Nephron progenitor cell (in vitro differentiated cells): ENCODE measurements at regions not wholly inside any gene's neighbourhood (a gene's known extent, or its start where the extent isn't known, plus 50 kb on each side); places are given as distances from the start of the nearest gene placed in this dataset.

Experiments used
- DNase-seq: peaks from one replicate; pipeline ENCODE4 v3.0.0; 2021
- H3K27ac Mint-ChIP-seq: 2 replicates; pipeline ENCODE4 v1.8.0; 2021; ENCODE audit warnings: mild to moderate bottlenecking, moderate library complexity, mixed read lengths
- H3K27me3 Mint-ChIP-seq: 2 replicates; pipeline ENCODE4 v1.8.0; 2021; ENCODE audit warnings: mild to moderate bottlenecking, low read depth, mixed read lengths; ENCODE audit not compliant: poor library complexity
- H3K36me3 Mint-ChIP-seq: 2 replicates; pipeline ENCODE4 v1.8.0; 2021; ENCODE audit warnings: low read depth, mixed read lengths
- H3K4me1 Mint-ChIP-seq: 2 replicates; pipeline ENCODE4 v1.8.0; 2021; ENCODE audit warnings: mixed read lengths
- H3K4me3 Mint-ChIP-seq: 2 replicates; pipeline ENCODE4 v1.8.0; 2021; ENCODE audit warnings: mild to moderate bottlenecking, moderate library complexity, mixed read lengths
- H3K9me3 Mint-ChIP-seq: 2 replicates; pipeline ENCODE4 v1.8.0; 2021; ENCODE audit warnings: mild to moderate bottlenecking, moderate library complexity, mixed read lengths
- TF ChIP-seq, protein P1 (sequence below): fragments of 200-600 bp; sonication (generic); IDR thresholded peaks from 2 replicates; pipeline ENCODE4 v1.5.0; 2021; ENCODE audit warnings: antibody characterized with exemption

DNA sequence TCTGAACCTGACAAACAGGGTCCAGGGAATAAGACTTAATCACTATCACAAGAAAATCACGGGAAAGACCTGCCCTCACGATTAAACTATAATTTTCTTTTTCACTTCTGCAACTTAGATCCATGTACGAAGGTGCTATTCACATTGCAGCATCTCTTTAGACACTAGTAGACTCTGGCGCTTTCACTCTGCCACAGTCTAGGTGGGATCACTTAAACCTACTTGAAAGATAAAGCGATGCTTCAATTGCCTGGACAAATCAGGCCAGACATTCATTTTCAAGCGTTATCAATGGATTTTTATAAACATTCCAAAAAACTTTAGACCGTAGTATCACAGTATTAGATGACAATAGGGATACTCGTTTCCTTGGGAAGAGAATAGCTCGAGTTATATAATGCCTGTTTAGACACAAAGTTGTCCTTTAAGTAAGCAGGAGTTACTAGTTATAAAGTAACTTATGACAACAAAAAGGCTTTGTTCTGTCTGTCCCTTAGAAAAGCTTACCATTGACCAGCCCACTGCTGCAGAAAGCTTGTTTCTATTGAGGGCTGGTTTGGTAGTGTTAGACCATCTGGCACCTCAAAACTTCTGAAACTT lies 367.3 kb downstream of the UTRN start:
- Mint-ChIP-seq H3K36me3 (peaks cover 13% of the 10 kb centered on the region), H3K27ac (no peak overlapping the region), H3K27me3 (no peaks in the 10 kb centered on the region), H3K4me3 (no peak overlapping the region), H3K4me1 (peaks cover 38% of the 10 kb centered on the region), H3K9me3 (peaks cover 7% of the 10 kb centered on the region)
- TF ChIP-seq, protein P1, sequence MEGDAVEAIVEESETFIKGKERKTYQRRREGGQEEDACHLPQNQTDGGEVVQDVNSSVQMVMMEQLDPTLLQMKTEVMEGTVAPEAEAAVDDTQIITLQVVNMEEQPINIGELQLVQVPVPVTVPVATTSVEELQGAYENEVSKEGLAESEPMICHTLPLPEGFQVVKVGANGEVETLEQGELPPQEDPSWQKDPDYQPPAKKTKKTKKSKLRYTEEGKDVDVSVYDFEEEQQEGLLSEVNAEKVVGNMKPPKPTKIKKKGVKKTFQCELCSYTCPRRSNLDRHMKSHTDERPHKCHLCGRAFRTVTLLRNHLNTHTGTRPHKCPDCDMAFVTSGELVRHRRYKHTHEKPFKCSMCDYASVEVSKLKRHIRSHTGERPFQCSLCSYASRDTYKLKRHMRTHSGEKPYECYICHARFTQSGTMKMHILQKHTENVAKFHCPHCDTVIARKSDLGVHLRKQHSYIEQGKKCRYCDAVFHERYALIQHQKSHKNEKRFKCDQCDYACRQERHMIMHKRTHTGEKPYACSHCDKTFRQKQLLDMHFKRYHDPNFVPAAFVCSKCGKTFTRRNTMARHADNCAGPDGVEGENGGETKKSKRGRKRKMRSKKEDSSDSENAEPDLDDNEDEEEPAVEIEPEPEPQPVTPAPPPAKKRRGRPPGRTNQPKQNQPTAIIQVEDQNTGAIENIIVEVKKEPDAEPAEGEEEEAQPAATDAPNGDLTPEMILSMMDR: no peak
- DNase-seq: no peak

DNA sequence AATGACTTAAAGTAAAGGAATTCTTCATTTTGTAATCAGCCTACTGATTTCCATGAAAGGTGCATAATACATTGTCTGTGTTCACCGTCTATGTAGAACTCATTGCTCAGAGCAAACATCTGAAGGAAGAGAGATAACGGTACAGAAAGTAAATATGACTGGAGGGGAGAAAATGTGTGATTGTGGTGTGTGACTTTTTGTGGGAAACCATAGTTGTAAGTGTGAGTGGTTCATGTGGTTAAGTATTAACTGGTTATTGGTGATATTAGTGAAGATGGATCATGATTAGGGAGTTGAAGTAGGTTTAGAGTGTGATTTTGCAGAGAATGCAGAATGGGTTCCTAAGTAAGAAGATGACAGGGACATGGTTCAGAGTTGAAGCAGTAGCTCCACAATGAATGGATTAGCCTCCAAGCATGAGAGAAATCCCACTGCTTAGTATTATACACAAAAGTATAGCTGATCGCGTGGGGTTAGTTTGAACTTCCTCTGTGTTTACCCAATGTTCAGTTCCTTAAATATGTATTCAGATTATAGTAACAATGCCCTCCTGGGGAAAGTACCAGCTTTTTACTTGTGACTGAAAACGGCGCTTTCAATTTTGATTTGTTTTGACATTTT lies 368.9 kb downstream of the UTRN start:
- no peak overlapping the region for H3K4me3 Mint-ChIP-seq
- peaks cover 13% of the 10 kb centered on the region for H3K36me3 Mint-ChIP-seq
- DNase-seq: no peak
- no peaks in the 10 kb centered on the region for H3K27me3 Mint-ChIP-seq
- H3K9me3 Mint-ChIP-seq: peaks cover 7% of the 10 kb centered on the region
- TF ChIP-seq, protein P1: no peak
- H3K4me1 Mint-ChIP-seq: peaks cover 44% of the 10 kb centered on the region
- peak overlapping the region; percentile 46 for H3K27ac Mint-ChIP-seq

DNA sequence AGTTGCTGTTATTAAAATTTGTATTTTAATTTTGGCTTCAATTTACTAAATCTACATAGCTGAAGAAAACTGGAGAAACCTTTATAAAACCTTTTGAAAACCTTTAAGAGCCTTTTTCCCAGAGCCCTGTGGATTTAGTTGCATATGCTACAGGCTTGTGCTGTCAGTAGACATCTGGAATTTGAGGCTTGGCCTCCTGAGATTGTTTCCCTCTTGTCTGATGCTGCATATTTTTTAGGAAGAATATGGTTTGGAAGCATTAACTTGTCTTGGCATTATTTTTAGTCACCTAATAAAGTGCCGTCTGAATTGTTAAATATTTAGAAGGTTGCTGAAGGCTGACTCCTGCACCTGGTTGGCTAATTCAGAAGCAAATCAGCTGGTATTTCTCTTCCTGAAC lies 369.4 kb downstream of the UTRN start:
- peaks cover 9% of the 10 kb centered on the region for H3K36me3 Mint-ChIP-seq
- peaks cover 3% of the 10 kb centered on the region for H3K9me3 Mint-ChIP-seq
- H3K4me1 Mint-ChIP-seq: peaks cover 49% of the 10 kb centered on the region
- H3K27ac Mint-ChIP-seq: no peak overlapping the region
- TF ChIP-seq, protein P1: no peak
- no peak for DNase-seq
- no peak overlapping the region for H3K4me3 Mint-ChIP-seq
- H3K27me3 Mint-ChIP-seq: no peaks in the 10 kb centered on the region

DNA sequence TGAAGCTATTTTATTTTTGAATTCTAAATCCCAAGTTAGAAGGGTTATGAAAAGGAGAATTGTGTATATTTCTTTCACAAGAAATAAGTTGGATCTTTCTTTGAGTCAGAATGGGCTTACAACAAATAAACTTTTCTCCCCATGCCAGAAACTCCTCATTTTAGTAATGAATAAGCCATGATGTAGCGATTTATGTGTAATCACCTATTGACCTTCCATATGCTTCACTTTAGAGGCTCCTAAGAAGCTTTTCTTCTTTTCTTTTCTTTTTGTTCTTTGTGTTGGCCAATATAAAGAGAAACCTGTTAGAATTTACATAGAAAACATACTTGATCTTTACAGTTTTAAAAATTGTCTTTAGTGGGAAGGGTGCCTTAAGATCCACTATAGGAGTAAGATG lies 370.2 kb downstream of the UTRN start:
- no peaks in the 10 kb centered on the region for H3K27me3 Mint-ChIP-seq
- peaks cover 58% of the 10 kb centered on the region for H3K4me1 Mint-ChIP-seq
- TF ChIP-seq, protein P1: no peak
- H3K4me3 Mint-ChIP-seq: peak overlapping the region; percentile 37
- no peak for DNase-seq
- no peaks in the 10 kb centered on the region for H3K9me3 Mint-ChIP-seq
- peak overlapping the region; percentile 91 for H3K27ac Mint-ChIP-seq
- H3K36me3 Mint-ChIP-seq: peaks cover under 1% of the 10 kb centered on the region

DNA sequence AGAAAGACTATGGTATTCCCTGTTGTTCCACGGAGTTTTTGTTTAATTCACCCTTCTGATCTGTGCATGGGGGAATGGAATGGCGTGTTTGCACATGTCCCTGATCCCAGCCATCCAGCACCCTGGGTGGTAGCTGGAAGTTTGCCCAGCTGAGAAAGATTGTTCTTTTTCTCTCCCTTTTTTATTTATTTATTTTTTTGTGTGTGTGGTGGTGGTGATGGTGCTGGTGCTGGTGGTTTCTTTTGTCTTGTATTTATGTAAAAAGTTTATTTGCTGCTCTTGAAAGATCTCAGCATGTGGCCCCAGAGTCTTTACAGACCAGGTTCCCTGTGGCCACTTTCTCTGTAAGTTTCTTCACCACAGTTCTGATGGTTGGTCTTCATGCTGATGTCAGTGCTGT lies 372.6 kb downstream of the UTRN start:
- TF ChIP-seq, protein P1: no peak

More for the DNA sequence above, 372.6 kb downstream of the UTRN start:
- DNase-seq: no peak
- no peaks in the 10 kb centered on the region for H3K27me3 Mint-ChIP-seq
- no peaks in the 10 kb centered on the region for H3K36me3 Mint-ChIP-seq
- H3K27ac Mint-ChIP-seq: no peak overlapping the region
- peaks cover 80% of the 10 kb centered on the region for H3K4me1 Mint-ChIP-seq
- no peak overlapping the region for H3K4me3 Mint-ChIP-seq
- no peaks in the 10 kb centered on the region for H3K9me3 Mint-ChIP-seq
